ENCODE measurements at regions not wholly inside any gene's neighbourhood (a gene's known extent, or its start where the extent isn't known, plus 50 kb on each side); places are given as distances from the start of the nearest gene placed in this dataset.
"Not testable (repeated sequence)": the region's sequence is repeated elsewhere in the genome, so short reads cannot be mapped to it uniquely, and the experiment has no call there.

DNA sequence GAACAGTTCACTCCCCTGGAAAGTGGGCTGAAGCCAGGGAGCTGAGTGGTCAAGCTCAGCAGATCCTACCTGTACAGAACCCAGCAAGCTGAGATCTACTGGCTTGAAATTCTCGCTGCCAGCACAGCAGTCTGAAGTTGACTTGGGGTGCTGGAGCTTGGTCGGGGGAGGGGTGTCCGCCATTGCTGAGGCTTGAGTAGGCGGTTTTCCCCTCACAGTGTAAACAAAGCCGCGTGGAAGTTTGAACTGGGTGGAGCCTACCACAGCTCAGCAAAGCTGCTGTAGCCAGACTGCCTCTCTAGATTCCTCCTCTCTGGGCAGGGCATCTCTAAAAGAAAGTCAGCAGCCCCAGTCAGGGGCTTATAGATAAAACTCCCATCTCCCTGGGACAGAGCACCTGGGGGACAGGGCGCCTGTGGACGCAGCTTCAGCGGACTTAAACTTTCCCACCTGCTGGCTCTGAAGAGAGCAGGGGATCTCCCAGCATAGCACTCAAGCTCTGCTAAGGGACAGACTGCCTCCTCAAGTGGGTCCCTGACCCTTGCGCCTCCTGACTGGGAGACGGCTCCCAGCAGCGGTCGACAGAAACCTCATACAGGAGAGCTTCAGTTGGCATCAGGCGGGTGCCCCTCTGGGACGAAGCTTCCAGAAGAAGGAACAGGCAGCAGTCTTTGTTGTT is 135.3 kb upstream of the HS3ST4 start:
- not testable (repeated sequence) for H3K9me3 ChIP-seq (ENCODE audit: low read length); H2AFZ ChIP-seq (ENCODE audit: low read length); H3K27ac ChIP-seq (ENCODE audit: low read depth, low read length, poor library complexity, severe bottlenecking); H3F3A ChIP-seq (ENCODE audit: insufficient read depth, low read length); H4K20me1 ChIP-seq (ENCODE audit: insufficient read depth, low read length); H3K4me3 ChIP-seq (ENCODE audit: low read depth, low read length, poor library complexity, severe bottlenecking); H3K4me2 ChIP-seq (ENCODE audit: low read length); H3K36me3 ChIP-seq (ENCODE audit: insufficient read depth, low read length); H3K9me2 ChIP-seq (ENCODE audit: low read depth, low read length); H3K79me2 ChIP-seq (ENCODE audit: insufficient read depth, low read length); H3K27me3 ChIP-seq (ENCODE audit: insufficient read depth, low read length); H3K9ac ChIP-seq (ENCODE audit: low read length); H3K4me1 ChIP-seq (ENCODE audit: insufficient read depth, low read length, severe bottlenecking)

- no peaks in the 10 kb centered on the region for H3K9me2 ChIP-seq (ENCODE audit: low read depth, low read length)
- H3K36me3 ChIP-seq (ENCODE audit: insufficient read depth, low read length), result no peaks in the 10 kb centered on the region
- H3K9ac ChIP-seq (ENCODE audit: low read length), result no peak overlapping the region
- H3K4me3 ChIP-seq (ENCODE audit: low read depth, low read length, poor library complexity, severe bottlenecking), result no peak overlapping the region
- H3K27ac ChIP-seq (ENCODE audit: low read depth, low read length, poor library complexity, severe bottlenecking), result no peak overlapping the region
- no peak overlapping the region for H2AFZ ChIP-seq (ENCODE audit: low read length)
- no peak overlapping the region for H3K4me2 ChIP-seq (ENCODE audit: low read length)
- TF ChIP-seq EZH2 (IDR thresholded peaks at IDR 0.05; ENCODE audit: borderline replicate concordance, low read length) (no peak), CTCF (IDR thresholded peaks at IDR 0.05; ENCODE audit: low read length) (no peak)
- no peaks in the 10 kb centered on the region for H3F3A ChIP-seq (ENCODE audit: insufficient read depth, low read length)
- H4K20me1 ChIP-seq (ENCODE audit: insufficient read depth, low read length), result no peaks in the 10 kb centered on the region
- H3K9me3 ChIP-seq (ENCODE audit: low read length), result no peaks in the 10 kb centered on the region
- no peaks in the 10 kb centered on the region for H3K4me1 ChIP-seq (ENCODE audit: insufficient read depth, low read length, severe bottlenecking)
- H3K27me3 ChIP-seq (ENCODE audit: insufficient read depth, low read length), result no peaks in the 10 kb centered on the region
- no peaks in the 10 kb centered on the region for H3K79me2 ChIP-seq (ENCODE audit: insufficient read depth, low read length)
These were observed 137.9 kb upstream of the HS3ST4 start for GRCh38 chr16:25553711-25554436.

- H3K36me3 ChIP-seq (ENCODE audit: insufficient read depth, low read length), result no peaks in the 10 kb centered on the region
- H3K4me3 ChIP-seq (ENCODE audit: low read depth, low read length, poor library complexity, severe bottlenecking), result no peak overlapping the region
- no peak overlapping the region for H3K27ac ChIP-seq (ENCODE audit: low read depth, low read length, poor library complexity, severe bottlenecking)
- no peaks in the 10 kb centered on the region for H4K20me1 ChIP-seq (ENCODE audit: insufficient read depth, low read length)
- no peaks in the 10 kb centered on the region for H3K4me1 ChIP-seq (ENCODE audit: insufficient read depth, low read length, severe bottlenecking)
- TF ChIP-seq EZH2 (IDR thresholded peaks at IDR 0.05; ENCODE audit: borderline replicate concordance, low read length) (no peak), CTCF (IDR thresholded peaks at IDR 0.05; ENCODE audit: low read length) (no peak)
- no peak overlapping the region for H3K9ac ChIP-seq (ENCODE audit: low read length)
- no peaks in the 10 kb centered on the region for H3K9me3 ChIP-seq (ENCODE audit: low read length)
- no peak overlapping the region for H2AFZ ChIP-seq (ENCODE audit: low read length)
- H3K9me2 ChIP-seq (ENCODE audit: low read depth, low read length), result no peaks in the 10 kb centered on the region
- no peaks in the 10 kb centered on the region for H3K27me3 ChIP-seq (ENCODE audit: insufficient read depth, low read length)
- H3K4me2 ChIP-seq (ENCODE audit: low read length), result no peak overlapping the region
- H3K79me2 ChIP-seq (ENCODE audit: insufficient read depth, low read length), result no peaks in the 10 kb centered on the region
- H3F3A ChIP-seq (ENCODE audit: insufficient read depth, low read length), result no peaks in the 10 kb centered on the region
These were observed 141.1 kb upstream of the HS3ST4 start for GRCh38 chr16:25550647-25551046.

- Histone ChIP-seq H2AFZ (ENCODE audit: low read length) (no peak overlapping the region), H3K9me3 (ENCODE audit: low read length) (no peaks in the 10 kb centered on the region), H3K9ac (ENCODE audit: low read length) (no peak overlapping the region), H3K27me3 (ENCODE audit: insufficient read depth, low read length) (no peaks in the 10 kb centered on the region), H3K79me2 (ENCODE audit: insufficient read depth, low read length) (no peaks in the 10 kb centered on the region), H3K36me3 (ENCODE audit: insufficient read depth, low read length) (no peaks in the 10 kb centered on the region), H3K4me1 (ENCODE audit: insufficient read depth, low read length, severe bottlenecking) (no peaks in the 10 kb centered on the region), H3K27ac (ENCODE audit: low read depth, low read length, poor library complexity, severe bottlenecking) (no peak overlapping the region), H3K4me2 (ENCODE audit: low read length) (no peak overlapping the region), H3K4me3 (ENCODE audit: low read depth, low read length, poor library complexity, severe bottlenecking) (no peak overlapping the region), H4K20me1 (ENCODE audit: insufficient read depth, low read length) (no peaks in the 10 kb centered on the region), H3F3A (ENCODE audit: insufficient read depth, low read length) (no peaks in the 10 kb centered on the region), H3K9me2 (ENCODE audit: low read depth, low read length) (no peaks in the 10 kb centered on the region)
- TF ChIP-seq EZH2 (IDR thresholded peaks at IDR 0.05; ENCODE audit: borderline replicate concordance, low read length) (no peak), CTCF (IDR thresholded peaks at IDR 0.05; ENCODE audit: low read length) (no peak)
These were observed 145.0 kb upstream of the HS3ST4 start for GRCh38 chr16:25546791-25547190.
